Esophagus squamous epithelium (tissue), 4 donors: ENCODE measurements at regions not wholly inside any gene's neighbourhood (a gene's known extent, or its start where the extent isn't known, plus 50 kb on each side); places are given as distances from the start of the nearest gene placed in this dataset.

Source experiments
- CTCF ChIP-seq, 6 experiments: fragments of 450-650 bp in 4 of 6; fragments of 200-600 bp in 2 of 6; sonication (generic) in 2 of 6; IDR thresholded peaks; one replicate each; pipeline ENCODE4 v1.5.1; 2016 to 2019; ENCODE audit warnings: antibody characterized with exemption in 6 of 6, mild to moderate bottlenecking in 4 of 6, moderate library complexity in 4 of 6
- POLR2A ChIP-seq, 4 donors: fragments of 450-650 bp; IDR thresholded peaks; one replicate each; pipeline ENCODE4 v1.6.1; 2017; ENCODE audit warnings: antibody characterized with exemption in 4 of 4, mild to moderate bottlenecking in 4 of 4, moderate library complexity in 3 of 4

GRCh38 chr3:102104033-102104432, 254.7 kb downstream of the NFKBIZ start:
- TF ChIP-seq CTCF (IDR thresholded peaks at IDR 0.05) (no peak), POLR2A (IDR thresholded peaks at IDR 0.05) (no peak)
